Endothelial cell (in vitro differentiated cells): ENCODE measurements at regions not wholly inside any gene's neighbourhood (a gene's known extent, or its start where the extent isn't known, plus 50 kb on each side); places are given as distances from the start of the nearest gene placed in this dataset.
A peak's percentile ranks its signal among the peaks of the same experiment; 100 is the strongest.

Experiments
- DNase-seq: peaks from one replicate; pipeline ENCODE4 v3.0.0; 2021; ENCODE audit warnings: low spot score
- H3K27ac Mint-ChIP-seq: one replicate; pipeline ENCODE4 v1.8.0; 2021; ENCODE audit warnings: mixed read lengths, inconsistent platforms; ENCODE audit not compliant: unreplicated experiment
- H3K27me3 Mint-ChIP-seq: one replicate; pipeline ENCODE4 v1.8.0; 2021; ENCODE audit warnings: mild to moderate bottlenecking, moderate library complexity, mixed read lengths, inconsistent platforms; ENCODE audit not compliant: unreplicated experiment
- H3K36me3 Mint-ChIP-seq: one replicate; pipeline ENCODE4 v1.8.0; 2021; ENCODE audit warnings: mild to moderate bottlenecking, low read depth, mixed read lengths, inconsistent platforms; ENCODE audit not compliant: unreplicated experiment
- H3K4me1 Mint-ChIP-seq: one replicate; pipeline ENCODE4 v1.8.0; 2021; ENCODE audit warnings: mild to moderate bottlenecking, mixed read lengths, inconsistent platforms; ENCODE audit not compliant: unreplicated experiment
- H3K4me3 Mint-ChIP-seq: one replicate; pipeline ENCODE4 v1.8.0; 2021; ENCODE audit warnings: mild to moderate bottlenecking, mixed read lengths, inconsistent platforms; ENCODE audit not compliant: unreplicated experiment
- H3K9me3 Mint-ChIP-seq: one replicate; pipeline ENCODE4 v1.8.0; 2021; ENCODE audit warnings: mixed read lengths, inconsistent platforms; ENCODE audit not compliant: unreplicated experiment
- CTCF ChIP-seq: fragments of 200-600 bp; sonication (generic); IDR thresholded peaks from one replicate; pipeline ENCODE4 v1.5.0; 2021; ENCODE audit warnings: antibody characterized with exemption; ENCODE audit not compliant: unreplicated experiment

- H3K4me1 Mint-ChIP-seq = no peaks in the 10 kb centered on the region
- H3K36me3 Mint-ChIP-seq = peaks cover 20% of the 10 kb centered on the region
- peaks cover 8% of the 10 kb centered on the region for H3K27me3 Mint-ChIP-seq
- no peak for TF ChIP-seq CTCF
- H3K9me3 Mint-ChIP-seq = peaks cover 52% of the 10 kb centered on the region
- H3K4me3 Mint-ChIP-seq = peak overlapping the region; percentile 88
- H3K27ac Mint-ChIP-seq = peak overlapping the region; percentile 72
- DNase-seq = no peak
Observed at GRCh38 chr18:78237864-78238263, 741.8 kb upstream of the SALL3 start.

- Mint-ChIP-seq H3K36me3 (peaks cover 20% of the 10 kb centered on the region), H3K27ac (peak overlapping the region; percentile 72), H3K4me3 (peak overlapping the region; percentile 88), H3K27me3 (peaks cover 8% of the 10 kb centered on the region), H3K9me3 (peaks cover 55% of the 10 kb centered on the region), H3K4me1 (no peaks in the 10 kb centered on the region)
- DNase-seq = no peak
- TF ChIP-seq CTCF = no peak
Observed at GRCh38 chr18:78238404-78239089, 741.1 kb upstream of the SALL3 start.

- no peaks in the 10 kb centered on the region for H3K4me1 Mint-ChIP-seq
- no peak for DNase-seq
- H3K9me3 Mint-ChIP-seq = peaks cover 59% of the 10 kb centered on the region
- no peak for TF ChIP-seq CTCF
- H3K4me3 Mint-ChIP-seq = no peak overlapping the region
- peaks cover 20% of the 10 kb centered on the region for H3K36me3 Mint-ChIP-seq
- H3K27ac Mint-ChIP-seq = no peak overlapping the region
- H3K27me3 Mint-ChIP-seq = peaks cover 10% of the 10 kb centered on the region
Observed at GRCh38 chr18:78239090-78239457, 740.5 kb upstream of the SALL3 start.

GRCh38 chr18:78240101-78240500 lies 739.5 kb upstream of the SALL3 start:
- no peak for DNase-seq
- no peaks in the 10 kb centered on the region for H3K4me1 Mint-ChIP-seq
- H3K27me3 Mint-ChIP-seq = peaks cover 10% of the 10 kb centered on the region
- no peak for TF ChIP-seq CTCF
- no peak overlapping the region for H3K27ac Mint-ChIP-seq
- H3K4me3 Mint-ChIP-seq = no peak overlapping the region
- H3K9me3 Mint-ChIP-seq = peaks cover 60% of the 10 kb centered on the region
- peaks cover 20% of the 10 kb centered on the region for H3K36me3 Mint-ChIP-seq

- Mint-ChIP-seq H3K4me1 (no peaks in the 10 kb centered on the region), H3K36me3 (peaks cover 22% of the 10 kb centered on the region), H3K27me3 (peaks cover 10% of the 10 kb centered on the region), H3K9me3 (peaks cover 60% of the 10 kb centered on the region), H3K27ac (no peak overlapping the region), H3K4me3 (no peak overlapping the region)
- no peak for DNase-seq
- TF ChIP-seq CTCF = no peak
Observed at GRCh38 chr18:78240627-78241252, 738.9 kb upstream of the SALL3 start.
